ENCODE measurements at regions not wholly inside any gene's neighbourhood (a gene's known extent, or its start where the extent isn't known, plus 50 kb on each side); places are given as distances from the start of the nearest gene placed in this dataset.
A peak's percentile ranks its signal among the peaks of the same experiment; 100 is the strongest.

GRCh38 chr1:94321662-94322061 is 84.3 kb upstream of the ARHGAP29 start:
- no peak for DNase-seq (ENCODE audit: extremely low spot score, unreplicated experiment)
- TF ChIP-seq CTCF (IDR thresholded peaks at IDR 0.05) = no peak
- Mint-ChIP-seq H3K9me3 (ENCODE audit: unreplicated experiment) (no peaks in the 10 kb centered on the region), H3K36me3 (ENCODE audit: unreplicated experiment) (no peaks in the 10 kb centered on the region), H3K4me1 (ENCODE audit: unreplicated experiment) (peaks cover 75% of the 10 kb centered on the region), H3K4me3 (ENCODE audit: unreplicated experiment) (no peak overlapping the region), H3K27me3 (ENCODE audit: unreplicated experiment) (no peaks in the 10 kb centered on the region), H3K27ac (ENCODE audit: unreplicated experiment) (peak overlapping the region; percentile 92)

GRCh38 chr1:94319319-94320102 is 82.1 kb upstream of the ARHGAP29 start:
- no peak overlapping the region for H3K4me3 Mint-ChIP-seq (ENCODE audit: unreplicated experiment)
- H3K27ac Mint-ChIP-seq (ENCODE audit: unreplicated experiment) = peak overlapping the region; percentile 5
- H3K36me3 Mint-ChIP-seq (ENCODE audit: unreplicated experiment) = no peaks in the 10 kb centered on the region
- no peak for DNase-seq (ENCODE audit: extremely low spot score, unreplicated experiment)
- H3K27me3 Mint-ChIP-seq (ENCODE audit: unreplicated experiment) = no peaks in the 10 kb centered on the region
- no peaks in the 10 kb centered on the region for H3K9me3 Mint-ChIP-seq (ENCODE audit: unreplicated experiment)
- TF ChIP-seq CTCF (IDR thresholded peaks at IDR 0.05) = no peak
- H3K4me1 Mint-ChIP-seq (ENCODE audit: unreplicated experiment) = peaks cover 56% of the 10 kb centered on the region

GRCh38 chr1:94318505-94319030 is 81.2 kb upstream of the ARHGAP29 start:
- TF ChIP-seq CTCF (IDR thresholded peaks at IDR 0.05) = no peak
- no peaks in the 10 kb centered on the region for H3K36me3 Mint-ChIP-seq (ENCODE audit: unreplicated experiment)
- no peak overlapping the region for H3K27ac Mint-ChIP-seq (ENCODE audit: unreplicated experiment)
- no peaks in the 10 kb centered on the region for H3K27me3 Mint-ChIP-seq (ENCODE audit: unreplicated experiment)
- no peaks in the 10 kb centered on the region for H3K9me3 Mint-ChIP-seq (ENCODE audit: unreplicated experiment)
- peaks cover 48% of the 10 kb centered on the region for H3K4me1 Mint-ChIP-seq (ENCODE audit: unreplicated experiment)
- DNase-seq (ENCODE audit: extremely low spot score, unreplicated experiment) = no peak
- no peak overlapping the region for H3K4me3 Mint-ChIP-seq (ENCODE audit: unreplicated experiment)

GRCh38 chr1:94317790-94318188 is 80.4 kb upstream of the ARHGAP29 start:
- H3K9me3 Mint-ChIP-seq (ENCODE audit: unreplicated experiment) = no peaks in the 10 kb centered on the region
- peaks cover 41% of the 10 kb centered on the region for H3K4me1 Mint-ChIP-seq (ENCODE audit: unreplicated experiment)
- H3K4me3 Mint-ChIP-seq (ENCODE audit: unreplicated experiment) = no peak overlapping the region
- no peak for DNase-seq (ENCODE audit: extremely low spot score, unreplicated experiment)
- H3K27me3 Mint-ChIP-seq (ENCODE audit: unreplicated experiment) = no peaks in the 10 kb centered on the region
- no peaks in the 10 kb centered on the region for H3K36me3 Mint-ChIP-seq (ENCODE audit: unreplicated experiment)
- no peak overlapping the region for H3K27ac Mint-ChIP-seq (ENCODE audit: unreplicated experiment)
- no peak for TF ChIP-seq CTCF (IDR thresholded peaks at IDR 0.05)
